ENCODE measurements at regions not wholly inside any gene's neighbourhood (a gene's known extent, or its start where the extent isn't known, plus 50 kb on each side); places are given as distances from the start of the nearest gene placed in this dataset.
"Not testable (repeated sequence)": the region's sequence is repeated elsewhere in the genome, so short reads cannot be mapped to it uniquely, and the experiment has no call there.

DNA sequence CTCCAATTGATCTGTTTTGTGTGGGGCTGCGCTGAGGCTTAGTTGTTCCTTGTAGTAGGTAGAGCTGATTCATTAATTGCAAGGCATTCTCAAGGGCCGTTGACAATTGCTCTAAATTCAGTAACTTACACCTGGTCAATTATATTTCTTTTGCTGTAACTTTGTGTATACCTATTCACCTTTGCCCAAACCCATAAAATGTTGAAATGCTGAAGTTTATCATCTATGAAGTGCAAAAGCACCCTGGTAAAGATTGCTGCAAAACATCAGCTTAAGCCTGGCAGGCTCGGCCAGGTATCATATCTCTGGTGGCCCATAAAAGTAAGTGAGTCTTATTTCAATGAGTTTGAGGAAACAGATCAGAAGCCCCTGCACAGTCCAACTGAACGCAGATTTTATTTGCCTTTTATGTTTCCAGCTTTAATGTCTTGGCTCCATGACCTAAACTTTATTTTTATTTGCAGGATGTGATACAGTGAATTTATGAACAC is 203.6 kb upstream of the SLCO3A1 start:
- TF ChIP-seq, protein P1, sequence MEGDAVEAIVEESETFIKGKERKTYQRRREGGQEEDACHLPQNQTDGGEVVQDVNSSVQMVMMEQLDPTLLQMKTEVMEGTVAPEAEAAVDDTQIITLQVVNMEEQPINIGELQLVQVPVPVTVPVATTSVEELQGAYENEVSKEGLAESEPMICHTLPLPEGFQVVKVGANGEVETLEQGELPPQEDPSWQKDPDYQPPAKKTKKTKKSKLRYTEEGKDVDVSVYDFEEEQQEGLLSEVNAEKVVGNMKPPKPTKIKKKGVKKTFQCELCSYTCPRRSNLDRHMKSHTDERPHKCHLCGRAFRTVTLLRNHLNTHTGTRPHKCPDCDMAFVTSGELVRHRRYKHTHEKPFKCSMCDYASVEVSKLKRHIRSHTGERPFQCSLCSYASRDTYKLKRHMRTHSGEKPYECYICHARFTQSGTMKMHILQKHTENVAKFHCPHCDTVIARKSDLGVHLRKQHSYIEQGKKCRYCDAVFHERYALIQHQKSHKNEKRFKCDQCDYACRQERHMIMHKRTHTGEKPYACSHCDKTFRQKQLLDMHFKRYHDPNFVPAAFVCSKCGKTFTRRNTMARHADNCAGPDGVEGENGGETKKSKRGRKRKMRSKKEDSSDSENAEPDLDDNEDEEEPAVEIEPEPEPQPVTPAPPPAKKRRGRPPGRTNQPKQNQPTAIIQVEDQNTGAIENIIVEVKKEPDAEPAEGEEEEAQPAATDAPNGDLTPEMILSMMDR (IDR thresholded peaks at IDR 0.05; ENCODE audit: low read depth, low read length, missing control alignments), result no peak
- no peak for DNase-seq (ENCODE audit: low read depth)
- H3K4me3 ChIP-seq (ENCODE audit: low read depth, low read length), result no peak overlapping the region
- in situ Hi-C loops (cut with HindIII; ENCODE audit: low sequenced_read_pairs), result no loop called here

DNA sequence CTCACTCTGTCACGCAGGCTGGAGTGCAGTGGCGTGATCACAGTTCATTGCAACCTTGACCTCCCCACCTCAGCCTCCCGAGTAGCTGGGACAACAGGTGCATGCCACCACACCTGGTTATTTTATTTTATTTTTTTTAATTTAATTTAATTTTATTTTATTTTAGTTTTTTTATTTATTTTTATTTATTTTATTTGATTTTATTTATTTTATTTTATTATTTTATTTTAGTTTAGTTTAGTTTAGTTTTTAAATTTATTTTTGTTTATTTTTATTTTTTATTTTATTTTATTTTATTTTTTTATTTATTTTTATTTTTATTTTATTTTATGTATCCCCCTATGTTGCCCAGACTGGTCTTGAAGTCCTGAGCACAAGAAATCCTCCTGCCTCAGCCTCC is 202.3 kb upstream of the SLCO3A1 start:
- H3K4me3 ChIP-seq (ENCODE audit: low read depth, low read length), result no peak overlapping the region
- TF ChIP-seq, protein P1 (IDR thresholded peaks at IDR 0.05; ENCODE audit: low read depth, low read length, missing control alignments), result no peak
- in situ Hi-C loops (cut with HindIII; ENCODE audit: low sequenced_read_pairs), result no loop called here
- no peak for DNase-seq (ENCODE audit: low read depth)

DNA sequence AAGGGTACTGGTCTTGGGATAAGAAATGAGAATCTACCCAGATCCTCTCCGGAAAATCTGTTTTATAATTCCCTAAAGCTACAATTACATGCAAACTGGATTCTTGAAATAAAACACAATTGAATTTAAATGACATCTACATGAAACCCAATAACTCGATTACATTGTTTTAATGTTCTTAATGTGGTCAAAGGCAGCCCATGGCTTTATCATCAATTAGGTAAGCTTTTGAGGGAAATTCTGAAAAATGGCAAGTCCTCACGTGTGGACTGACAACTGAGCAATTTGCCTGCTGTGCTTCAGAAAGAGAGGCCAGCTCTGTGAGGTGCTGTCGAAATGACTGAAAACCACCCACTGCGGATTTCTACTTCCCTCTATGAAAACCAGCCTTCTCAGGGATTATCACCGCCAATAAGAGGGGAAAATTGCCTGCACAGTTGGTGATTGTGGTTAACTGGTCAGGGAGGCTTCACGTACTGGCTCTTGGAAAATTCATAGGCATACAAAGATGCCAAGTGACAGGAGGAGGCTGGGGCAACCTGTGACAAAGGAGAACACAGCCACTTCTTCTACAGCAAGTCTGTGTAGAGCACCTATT is 200.8 kb upstream of the SLCO3A1 start:
- no peak overlapping the region for H3K4me3 ChIP-seq (ENCODE audit: low read depth, low read length)
- TF ChIP-seq, protein P1 (IDR thresholded peaks at IDR 0.05; ENCODE audit: low read depth, low read length, missing control alignments), result no peak
- no peak for DNase-seq (ENCODE audit: low read depth)
- in situ Hi-C loops (cut with HindIII; ENCODE audit: low sequenced_read_pairs), result no loop called here

DNA sequence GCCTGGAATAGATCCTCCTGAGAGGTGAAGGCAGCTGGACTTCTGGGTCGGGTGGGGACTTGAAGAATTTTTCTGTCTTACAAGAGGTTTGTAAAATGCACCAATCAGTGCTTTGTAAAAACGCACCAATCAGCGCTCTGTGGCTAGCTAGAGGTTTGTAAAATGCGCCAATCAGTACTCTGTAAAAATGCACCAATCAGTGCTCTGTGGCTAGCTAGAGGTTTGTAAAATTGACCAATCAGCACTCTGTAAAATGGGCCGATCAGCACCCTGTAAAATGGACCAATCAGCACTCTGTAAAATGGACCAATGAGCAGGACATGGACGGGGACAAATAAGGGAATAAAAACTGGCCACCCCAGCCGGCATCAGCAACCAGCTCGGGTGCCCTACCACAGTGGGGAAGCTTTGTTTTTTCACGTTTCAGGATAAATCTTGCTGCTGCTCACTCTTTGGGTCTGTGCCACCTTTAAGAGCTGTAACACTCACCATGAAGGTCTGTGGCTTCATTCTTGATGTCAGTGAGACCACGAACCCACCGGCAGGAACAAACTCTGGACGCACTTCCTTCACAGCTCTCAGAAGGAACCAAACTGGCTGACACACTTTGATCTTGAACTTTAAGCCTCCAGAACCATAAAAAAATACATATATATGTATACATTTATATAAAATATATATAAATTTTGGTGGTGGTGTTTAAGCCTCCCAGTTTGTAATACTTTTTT is 197.8 kb upstream of the SLCO3A1 start:
- in situ Hi-C loops (cut with HindIII; ENCODE audit: low sequenced_read_pairs); H3K4me3 ChIP-seq (ENCODE audit: low read depth, low read length): not testable (repeated sequence)
- DNase-seq (ENCODE audit: low read depth), result peak; percentile 13

DNA sequence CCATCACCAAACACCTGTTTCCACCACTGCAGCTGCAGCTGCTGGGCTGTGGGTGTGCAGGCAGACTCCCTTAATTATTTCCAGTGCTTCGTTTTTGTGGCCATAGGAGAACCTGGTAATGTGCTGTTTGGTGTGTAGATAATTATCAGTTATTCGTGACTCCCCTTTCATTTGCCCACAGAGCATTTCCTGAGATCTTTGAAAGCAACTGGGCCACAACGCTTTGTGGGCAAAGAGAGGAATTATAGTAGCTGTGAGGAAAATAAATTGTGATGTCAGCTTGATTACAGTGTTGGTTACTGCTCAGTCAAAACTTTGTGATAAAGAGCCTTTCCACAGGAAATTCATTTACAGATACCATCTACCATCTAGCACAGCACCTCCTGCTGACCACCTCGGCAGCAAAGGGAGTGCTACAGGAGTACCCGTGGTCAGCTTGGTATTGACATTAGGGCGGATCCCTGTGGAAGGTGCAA is 193.3 kb upstream of the SLCO3A1 start:
- no peak overlapping the region for H3K4me3 ChIP-seq (ENCODE audit: low read depth, low read length)
- no peak for DNase-seq (ENCODE audit: low read depth)
- TF ChIP-seq, protein P1 (IDR thresholded peaks at IDR 0.05; ENCODE audit: low read depth, low read length, missing control alignments), result no peak
- in situ Hi-C loops (cut with HindIII; ENCODE audit: low sequenced_read_pairs), result no loop called here

DNA sequence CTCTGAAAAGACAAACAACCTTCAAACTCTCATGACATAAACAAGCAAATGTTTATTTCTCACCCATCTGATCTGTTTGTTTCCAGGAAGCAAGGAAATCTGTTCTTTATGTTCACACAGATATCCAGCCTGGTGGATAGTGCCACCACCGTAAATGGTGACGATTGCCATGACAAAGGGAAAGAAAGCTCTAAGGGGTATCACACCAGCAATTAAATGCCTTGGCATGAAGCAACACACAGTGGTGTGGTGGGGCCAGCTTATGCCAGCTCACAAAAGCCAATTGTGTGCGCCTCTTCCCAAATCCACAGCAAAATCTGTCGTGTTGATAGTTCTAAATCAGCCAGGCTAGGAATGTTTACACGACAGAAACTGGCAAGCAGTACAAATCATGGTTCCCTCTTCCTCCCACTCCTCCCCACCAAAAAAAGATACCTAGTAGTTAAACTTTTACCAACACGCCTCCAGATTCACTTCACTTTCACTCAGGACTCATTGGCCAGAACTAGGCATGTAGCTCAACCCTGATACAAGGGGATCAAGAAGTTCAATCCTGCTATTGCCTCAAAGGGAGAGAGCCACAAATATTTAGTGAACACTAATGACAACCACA is 189.2 kb upstream of the SLCO3A1 start:
- DNase-seq (ENCODE audit: low read depth), result no peak
- no peak overlapping the region for H3K4me3 ChIP-seq (ENCODE audit: low read depth, low read length)
- in situ Hi-C loops (cut with HindIII; ENCODE audit: low sequenced_read_pairs), result no loop called here
- TF ChIP-seq, protein P1 (IDR thresholded peaks at IDR 0.05; ENCODE audit: low read depth, low read length, missing control alignments), result no peak

DNA sequence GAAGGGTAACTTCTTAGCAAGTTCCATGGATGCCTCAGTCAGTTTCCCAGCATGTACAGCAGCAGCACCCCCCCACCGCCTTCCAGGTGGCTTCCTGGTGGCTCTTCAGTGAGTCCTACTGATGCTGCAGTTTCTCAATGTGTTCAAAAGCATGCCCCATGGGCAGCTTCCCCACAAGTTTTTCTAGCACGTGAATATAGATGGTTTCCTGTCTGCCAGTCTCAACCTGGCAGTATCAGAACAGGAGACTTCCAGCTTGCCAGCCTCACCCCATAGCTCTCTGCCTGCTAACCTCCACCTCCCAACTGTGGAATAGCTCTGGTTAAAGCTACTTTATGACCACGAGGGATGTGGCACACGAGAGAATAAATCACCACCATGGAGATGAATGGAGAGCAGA is 188.3 kb upstream of the SLCO3A1 start:
- no peak overlapping the region for H3K4me3 ChIP-seq (ENCODE audit: low read depth, low read length)
- in situ Hi-C loops (cut with HindIII; ENCODE audit: low sequenced_read_pairs), result no loop called here
- no peak for DNase-seq (ENCODE audit: low read depth)
- TF ChIP-seq, protein P1 (IDR thresholded peaks at IDR 0.05; ENCODE audit: low read depth, low read length, missing control alignments), result no peak
